ENCODE measurements at regions not wholly inside any gene's neighbourhood (a gene's known extent, or its start where the extent isn't known, plus 50 kb on each side); places are given as distances from the start of the nearest gene placed in this dataset.
"Not testable (repeated sequence)": the region's sequence is repeated elsewhere in the genome, so short reads cannot be mapped to it uniquely, and the experiment has no call there.

GRCh38 chr1:182003953-182004586, 57.4 kb downstream of the ZNF648 start:
- DNase-seq, result no peak
- ATAC-seq, result no peak

GRCh38 chr1:182003025-182003725, 58.3 kb downstream of the ZNF648 start:
- DNase-seq, result no peak
- no peak for ATAC-seq

DNA sequence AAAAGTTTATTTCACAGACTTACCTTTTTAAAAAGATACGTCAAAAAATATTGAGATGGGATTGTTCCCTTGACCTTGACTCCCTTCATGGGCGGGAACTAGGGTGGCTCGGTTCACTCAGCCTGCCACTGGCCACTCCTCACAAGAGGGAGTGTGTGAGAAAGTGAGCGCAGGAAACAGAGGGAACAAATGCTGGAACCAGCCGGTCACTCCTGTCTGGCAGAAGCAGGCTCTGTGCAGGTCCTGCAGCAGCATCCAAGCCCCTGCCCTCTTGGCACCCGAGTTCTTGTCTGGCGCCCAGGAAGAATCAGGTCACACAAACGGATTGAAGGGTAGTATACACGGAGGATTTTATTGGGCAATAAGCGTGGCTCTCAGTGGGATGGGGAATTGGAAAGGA, 58.9 kb downstream of the ZNF648 start:
- ATAC-seq (no peak), DNase-seq (no peak)

- DNase-seq, result no peak
- ATAC-seq, result no peak
These were observed 62.7 kb downstream of the ZNF648 start for GRCh38 chr1:181998858-181999257.

GRCh38 chr1:181992072-181992471, 69.4 kb downstream of the ZNF648 start:
- DNase-seq, result no peak
- ATAC-seq, result no peak

DNA sequence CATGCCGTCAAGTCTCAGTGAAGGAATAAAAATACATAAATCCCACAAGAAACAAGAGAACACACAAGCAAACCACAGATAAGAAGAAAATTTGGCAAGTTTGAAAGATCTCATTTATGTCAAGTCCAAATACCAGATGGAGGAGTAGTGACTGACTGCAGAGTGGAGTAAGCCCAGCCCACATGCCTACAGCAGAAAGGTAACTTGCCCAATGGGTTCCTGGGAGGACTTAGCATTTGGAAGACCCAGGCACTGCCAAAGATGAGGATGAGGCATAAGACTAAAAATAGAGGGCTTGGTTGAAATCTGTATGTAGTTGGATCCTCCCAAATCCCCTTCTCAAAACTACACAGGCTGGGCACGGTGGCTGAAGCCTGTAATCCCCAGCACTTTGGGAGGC, 70.8 kb downstream of the ZNF648 start:
- DNase-seq (no peak), ATAC-seq (no peak)

DNA sequence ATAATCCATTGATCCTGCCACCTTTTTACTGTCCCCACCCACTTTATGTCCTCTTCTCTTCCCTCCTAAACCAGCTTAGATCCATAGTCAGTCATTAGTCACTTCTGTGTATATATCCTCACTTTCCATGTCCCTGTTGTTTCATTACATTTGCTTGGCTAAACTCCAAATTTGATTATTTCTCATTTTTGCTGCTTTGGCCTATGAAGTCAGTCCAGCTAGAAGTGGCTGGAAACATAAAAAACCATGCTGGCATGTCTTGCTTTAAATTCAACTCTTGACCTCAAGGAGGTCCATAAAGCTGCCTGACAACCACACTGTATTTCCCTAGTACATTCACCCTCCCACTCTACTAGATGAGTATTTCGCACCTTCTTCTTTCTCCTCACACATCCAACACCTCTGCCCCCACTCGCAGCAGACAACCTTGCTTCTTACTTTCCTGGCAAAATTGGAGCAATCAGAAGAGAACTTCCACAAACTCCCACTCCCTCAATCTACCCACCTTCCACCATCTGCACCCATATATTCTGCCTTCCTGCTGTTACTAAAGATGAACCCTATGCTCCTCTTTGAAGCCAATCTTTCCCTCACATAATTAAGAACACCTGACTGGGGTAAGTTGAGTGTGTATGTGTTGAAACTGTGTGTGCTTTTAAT, 72.1 kb downstream of the ZNF648 start:
- DNase-seq (no peak), ATAC-seq (no peak)

DNA sequence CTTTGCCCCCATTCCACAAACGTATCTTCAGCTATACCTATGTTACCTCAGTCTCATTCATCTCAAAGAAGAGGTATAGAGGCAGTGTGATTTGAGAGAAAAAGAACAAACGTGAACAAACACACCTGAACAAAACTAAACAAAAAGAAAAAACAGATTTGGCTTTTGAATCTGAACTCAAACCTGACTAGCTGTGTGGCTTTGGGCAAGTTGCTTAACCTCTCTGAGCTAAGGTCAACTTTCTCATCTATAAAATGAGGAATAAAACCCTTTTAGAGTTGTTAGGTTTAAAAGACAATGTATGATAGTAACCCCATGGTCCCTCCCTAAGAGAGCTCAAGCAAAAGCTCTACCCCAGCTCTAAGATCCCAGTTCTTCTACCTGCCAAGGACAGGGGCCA, 73.5 kb downstream of the ZNF648 start:
- DNase-seq (no peak), ATAC-seq (no peak)

DNA sequence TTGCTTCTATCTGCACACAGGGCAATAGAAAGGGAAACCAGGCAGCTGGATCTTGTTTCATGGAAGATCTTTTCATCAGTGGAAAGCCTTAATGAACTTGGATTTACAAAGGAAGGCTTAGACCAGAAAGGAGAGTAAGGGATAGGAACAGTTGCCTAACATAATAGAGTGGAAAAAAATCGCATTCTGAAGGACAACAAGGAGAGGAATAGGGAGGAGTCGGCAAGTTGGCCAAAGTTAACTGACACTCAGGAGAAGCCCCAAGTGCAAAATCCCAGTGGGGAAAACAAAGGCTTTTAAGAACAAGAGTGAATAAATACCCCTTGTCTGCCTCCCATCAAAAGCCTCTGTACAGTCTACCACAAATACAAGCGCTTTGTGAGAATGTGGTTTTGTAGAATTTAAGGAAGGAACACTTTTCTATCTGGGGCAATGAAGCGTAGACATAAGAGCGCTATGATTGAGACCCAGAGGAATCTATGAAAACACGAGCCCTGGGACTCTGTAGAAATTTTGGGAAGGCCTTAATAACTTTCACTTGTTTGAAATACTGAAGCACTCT, 74.1 kb downstream of the ZNF648 start:
- ATAC-seq, result no peak
- DNase-seq, result no peak

DNA sequence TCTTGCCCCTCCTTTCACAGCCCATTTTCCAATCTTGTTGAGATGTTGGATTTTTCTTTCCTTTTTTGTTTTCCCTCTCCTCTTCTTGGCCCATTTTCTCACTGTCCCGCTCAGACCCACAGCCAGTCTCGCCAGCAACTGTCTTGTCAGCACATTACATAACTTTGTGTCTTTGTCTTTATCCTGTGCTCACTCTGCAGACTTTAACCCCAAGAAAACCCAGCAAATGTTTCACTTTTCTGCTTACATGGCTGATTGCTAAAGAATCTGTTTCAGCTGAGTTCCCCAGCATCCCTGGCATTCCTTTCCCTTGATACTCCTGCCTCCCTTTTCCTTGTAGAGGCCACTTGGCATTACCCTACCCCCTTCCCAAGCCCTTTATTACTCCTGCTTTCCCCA, 74.6 kb downstream of the ZNF648 start:
- ATAC-seq, result no peak
- DNase-seq, result no peak

GRCh38 chr1:181985936-181986906, 75.3 kb downstream of the ZNF648 start:
- DNase-seq (no peak), ATAC-seq (peak; percentile 69)

- ATAC-seq (no peak), DNase-seq (no peak)
These were observed 76.2 kb downstream of the ZNF648 start for GRCh38 chr1:181985281-181985680.

DNA sequence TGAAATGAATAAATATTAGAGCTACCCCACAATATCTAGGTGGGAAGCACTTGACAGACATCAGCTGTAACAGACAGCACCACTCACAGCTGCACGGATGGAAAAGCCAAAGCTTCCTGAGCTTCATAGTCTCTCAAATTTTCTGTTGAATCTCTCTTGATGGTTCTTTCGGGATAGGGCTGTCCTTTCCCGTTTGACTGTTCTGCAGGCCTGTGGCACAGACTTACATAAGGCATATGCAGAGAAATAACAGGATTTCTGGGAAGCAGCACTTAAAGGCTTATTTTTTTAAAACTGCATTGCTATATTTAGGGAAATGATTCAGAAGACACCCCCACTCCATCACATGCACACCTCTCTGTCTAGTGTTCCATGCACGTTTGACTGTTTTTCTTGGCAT, 77.5 kb downstream of the ZNF648 start:
- DNase-seq (no peak), ATAC-seq (no peak)

DNA sequence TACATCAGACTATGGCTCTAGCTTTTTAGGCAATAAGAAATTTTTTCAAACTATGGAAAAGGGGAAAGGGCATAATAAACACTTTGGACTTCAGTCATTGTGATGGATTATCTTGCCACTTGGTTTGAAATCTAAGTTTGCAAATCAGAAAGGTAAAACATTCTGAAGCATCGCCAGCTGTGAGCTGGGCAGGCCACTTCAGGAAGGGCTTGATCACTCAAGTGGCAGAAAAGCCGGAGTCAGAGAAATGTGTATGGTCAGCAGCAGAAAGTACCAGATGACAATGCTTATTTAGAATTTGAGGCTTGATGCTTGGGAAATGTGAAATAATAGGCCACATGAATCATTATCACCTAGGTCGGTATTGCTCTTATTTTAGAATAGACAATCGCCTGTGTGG, 79.7 kb downstream of the ZNF648 start:
- DNase-seq (no peak), ATAC-seq (no peak)

DNA sequence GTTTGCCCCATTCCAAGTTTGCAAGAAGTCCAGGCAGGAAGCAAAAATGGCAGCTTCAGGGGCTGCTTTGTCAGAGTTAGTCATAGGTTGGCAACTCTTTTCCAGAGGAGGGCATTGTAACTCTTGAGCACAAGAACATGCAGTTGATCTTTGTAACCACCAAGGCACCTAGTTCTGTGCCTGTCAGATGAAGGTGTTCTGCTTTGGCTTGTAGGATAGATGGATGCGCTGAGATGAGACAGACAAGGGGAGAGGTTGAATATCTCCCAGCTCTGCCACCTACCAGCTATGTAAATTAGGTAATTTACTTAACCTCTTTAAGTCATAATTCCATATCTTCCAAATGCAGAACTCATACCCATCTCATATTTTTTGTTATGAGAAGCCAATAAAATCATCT, 89.3 kb downstream of the ZNF648 start:
- ATAC-seq, result no peak
- no peak for DNase-seq

DNA sequence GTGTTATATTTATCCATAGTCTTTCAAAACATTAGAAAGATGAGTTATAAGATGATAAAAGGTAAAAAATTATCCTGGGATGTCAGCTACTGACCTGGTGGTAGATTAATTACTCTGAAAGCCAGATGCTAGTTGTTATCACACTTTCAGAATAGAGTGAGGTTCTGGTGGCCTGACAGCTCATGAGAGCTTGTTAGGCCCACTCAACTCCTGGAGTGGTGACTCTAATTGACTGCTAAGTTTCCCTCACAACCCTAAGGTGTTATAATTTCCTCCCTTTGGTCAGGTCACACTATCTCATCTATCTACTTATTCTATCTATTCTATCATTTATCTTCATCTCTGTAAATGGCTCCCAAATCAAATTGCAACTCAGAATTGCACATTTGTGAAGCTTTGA, 90.1 kb downstream of the ZNF648 start:
- no peak for ATAC-seq

DNA sequence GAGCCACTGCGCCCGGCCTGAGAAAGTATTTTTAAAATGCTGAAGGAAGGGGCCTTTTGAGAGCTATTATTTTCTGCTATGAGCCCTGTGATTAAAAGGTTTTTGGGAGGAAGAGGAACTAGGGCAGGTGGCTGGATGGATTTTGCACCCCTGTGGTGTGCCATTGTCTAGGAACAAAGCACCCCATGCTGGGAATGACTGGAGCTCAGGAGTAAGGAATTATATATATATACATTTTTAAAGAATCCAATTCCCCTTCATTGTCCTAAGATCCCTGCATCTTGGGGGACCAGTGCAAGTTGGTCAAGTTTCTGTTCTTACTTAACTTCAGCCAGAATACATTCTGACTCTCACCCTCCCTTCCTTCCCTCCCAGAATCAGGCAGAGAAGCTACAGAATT, 91.6 kb downstream of the ZNF648 start:
- ATAC-seq, result no peak
- DNase-seq, result no peak

More for the DNA sequence above, 90.1 kb downstream of the ZNF648 start:
- DNase-seq, result no peak

- not testable (repeated sequence) for DNase-seq, ATAC-seq
These were observed 106.8 kb downstream of the ZNF648 start for GRCh38 chr1:181954696-181955095.

- DNase-seq, ATAC-seq: not testable (repeated sequence)
These were observed 107.3 kb downstream of the ZNF648 start for GRCh38 chr1:181954178-181954577.

- DNase-seq, result no peak
- ATAC-seq, result no peak
These were observed 107.9 kb downstream of the ZNF648 start for GRCh38 chr1:181953596-181953995.

GRCh38 chr1:181951213-181951612, 110.3 kb downstream of the ZNF648 start:
- no peak for ATAC-seq
- DNase-seq, result no peak

- ATAC-seq (no peak), DNase-seq (no peak)
These were observed 112.0 kb downstream of the ZNF648 start for GRCh38 chr1:181949500-181949899.

Measured in stimulated activated naive CD8-positive, alpha-beta T cell treated with anti-CD3 and anti-CD28 coated beads, Interleukin-15, Interleukin-2, amounts not matched to agents 100 U/mL and 50 U/mL, for 24 hours (primary cell).